ENCODE measurements at regions not wholly inside any gene's neighbourhood (a gene's known extent, or its start where the extent isn't known, plus 50 kb on each side); places are given as distances from the start of the nearest gene placed in this dataset.
A peak's percentile ranks its signal among the peaks of the same experiment; 100 is the strongest.
"Not testable (repeated sequence)": the region's sequence is repeated elsewhere in the genome, so short reads cannot be mapped to it uniquely, and the experiment has no call there.

GRCh38 chrX:138925330-138925729 is 213.8 kb upstream of the FGF13 start:
- H3K9me3 ChIP-seq (replicated peaks; ENCODE audit: low read length), result no peaks in the 10 kb centered on the region
- H3K4me2 ChIP-seq (ENCODE audit: low read length), result peak overlapping the region; percentile 31
- peaks cover 13% of the 10 kb centered on the region for H3K4me1 ChIP-seq (ENCODE audit: control insufficient read depth, insufficient read depth, low read length)
- H3K36me3 ChIP-seq (ENCODE audit: insufficient read depth, low read length), result no peaks in the 10 kb centered on the region
- H3K9ac ChIP-seq (ENCODE audit: low read depth, low read length), result no peak overlapping the region
- H3K4me3 ChIP-seq (ENCODE audit: low read length), result no peak overlapping the region
- no peaks in the 10 kb centered on the region for H3K27me3 ChIP-seq (ENCODE audit: control insufficient read depth, insufficient read depth, low read length)

- H3K9ac ChIP-seq (ENCODE audit: low read depth, low read length), result no peak overlapping the region
- H3K36me3 ChIP-seq (ENCODE audit: insufficient read depth, low read length), result no peaks in the 10 kb centered on the region
- no peaks in the 10 kb centered on the region for H3K27me3 ChIP-seq (ENCODE audit: control insufficient read depth, insufficient read depth, low read length)
- H3K4me3 ChIP-seq (ENCODE audit: low read length), result no peak overlapping the region
- no peaks in the 10 kb centered on the region for H3K9me3 ChIP-seq (replicated peaks; ENCODE audit: low read length)
- H3K4me2 ChIP-seq (ENCODE audit: low read length), result no peak overlapping the region
- peaks cover 13% of the 10 kb centered on the region for H3K4me1 ChIP-seq (ENCODE audit: control insufficient read depth, insufficient read depth, low read length)
Observed at GRCh38 chrX:138923805-138924204, 212.3 kb upstream of the FGF13 start.

- peaks cover 25% of the 10 kb centered on the region for H3K4me1 ChIP-seq (ENCODE audit: control insufficient read depth, insufficient read depth, low read length)
- H3K4me3 ChIP-seq (ENCODE audit: low read length), result no peak overlapping the region
- H3K36me3 ChIP-seq (ENCODE audit: insufficient read depth, low read length), result no peaks in the 10 kb centered on the region
- H3K4me2 ChIP-seq (ENCODE audit: low read length), result no peak overlapping the region
- H3K9ac ChIP-seq (ENCODE audit: low read depth, low read length), result no peak overlapping the region
- H3K27me3 ChIP-seq (ENCODE audit: control insufficient read depth, insufficient read depth, low read length), result no peaks in the 10 kb centered on the region
- no peaks in the 10 kb centered on the region for H3K9me3 ChIP-seq (replicated peaks; ENCODE audit: low read length)
Observed at GRCh38 chrX:138921031-138921430, 209.5 kb upstream of the FGF13 start.

- H3K27me3 ChIP-seq (ENCODE audit: control insufficient read depth, insufficient read depth, low read length), result no peaks in the 10 kb centered on the region
- no peak overlapping the region for H3K9ac ChIP-seq (ENCODE audit: low read depth, low read length)
- H3K4me1 ChIP-seq (ENCODE audit: control insufficient read depth, insufficient read depth, low read length), result peaks cover 12% of the 10 kb centered on the region
- H3K4me3 ChIP-seq (ENCODE audit: low read length), result no peak overlapping the region
- no peaks in the 10 kb centered on the region for H3K36me3 ChIP-seq (ENCODE audit: insufficient read depth, low read length)
- H3K9me3 ChIP-seq (replicated peaks; ENCODE audit: low read length), result no peaks in the 10 kb centered on the region
- peak overlapping the region; percentile 4 for H3K4me2 ChIP-seq (ENCODE audit: low read length)
Observed at GRCh38 chrX:138917781-138918180, 206.3 kb upstream of the FGF13 start.

GRCh38 chrX:138914767-138915166 is 203.2 kb upstream of the FGF13 start:
- Histone ChIP-seq H3K36me3 (ENCODE audit: insufficient read depth, low read length) (no peaks in the 10 kb centered on the region), H3K4me2 (ENCODE audit: low read length) (no peak overlapping the region), H3K4me3 (ENCODE audit: low read length) (no peak overlapping the region), H3K9ac (ENCODE audit: low read depth, low read length) (no peak overlapping the region), H3K4me1 (ENCODE audit: control insufficient read depth, insufficient read depth, low read length) (peaks cover 12% of the 10 kb centered on the region), H3K27me3 (ENCODE audit: control insufficient read depth, insufficient read depth, low read length) (no peaks in the 10 kb centered on the region), H3K9me3 (replicated peaks; ENCODE audit: low read length) (no peaks in the 10 kb centered on the region)

GRCh38 chrX:138908577-138908976 is 197.1 kb upstream of the FGF13 start:
- no peaks in the 10 kb centered on the region for H3K36me3 ChIP-seq (ENCODE audit: insufficient read depth, low read length)
- no peaks in the 10 kb centered on the region for H3K9me3 ChIP-seq (replicated peaks; ENCODE audit: low read length)
- H3K9ac ChIP-seq (ENCODE audit: low read depth, low read length), result no peak overlapping the region
- H3K4me2 ChIP-seq (ENCODE audit: low read length), result no peak overlapping the region
- no peak overlapping the region for H3K4me3 ChIP-seq (ENCODE audit: low read length)
- no peaks in the 10 kb centered on the region for H3K27me3 ChIP-seq (ENCODE audit: control insufficient read depth, insufficient read depth, low read length)
- H3K4me1 ChIP-seq (ENCODE audit: control insufficient read depth, insufficient read depth, low read length), result no peaks in the 10 kb centered on the region

- Histone ChIP-seq H3K36me3 (ENCODE audit: insufficient read depth, low read length) (no peaks in the 10 kb centered on the region), H3K4me2 (ENCODE audit: low read length) (no peak overlapping the region), H3K4me1 (ENCODE audit: control insufficient read depth, insufficient read depth, low read length) (no peaks in the 10 kb centered on the region), H3K27me3 (ENCODE audit: control insufficient read depth, insufficient read depth, low read length) (no peaks in the 10 kb centered on the region), H3K9me3 (replicated peaks; ENCODE audit: low read length) (no peaks in the 10 kb centered on the region), H3K9ac (ENCODE audit: low read depth, low read length) (no peak overlapping the region), H3K4me3 (ENCODE audit: low read length) (no peak overlapping the region)
Observed at GRCh38 chrX:138897621-138898492, 186.3 kb upstream of the FGF13 start.

GRCh38 chrX:138890491-138890890 is 179.0 kb upstream of the FGF13 start:
- H3K27me3 ChIP-seq (ENCODE audit: control insufficient read depth, insufficient read depth, low read length), result no peaks in the 10 kb centered on the region
- no peak overlapping the region for H3K9ac ChIP-seq (ENCODE audit: low read depth, low read length)
- no peaks in the 10 kb centered on the region for H3K36me3 ChIP-seq (ENCODE audit: insufficient read depth, low read length)
- H3K4me2 ChIP-seq (ENCODE audit: low read length), result no peak overlapping the region
- no peaks in the 10 kb centered on the region for H3K9me3 ChIP-seq (replicated peaks; ENCODE audit: low read length)
- H3K4me1 ChIP-seq (ENCODE audit: control insufficient read depth, insufficient read depth, low read length), result no peaks in the 10 kb centered on the region
- H3K4me3 ChIP-seq (ENCODE audit: low read length), result no peak overlapping the region

GRCh38 chrX:138889149-138889548 is 177.6 kb upstream of the FGF13 start:
- Histone ChIP-seq H3K4me1 (ENCODE audit: control insufficient read depth, insufficient read depth, low read length) (no peaks in the 10 kb centered on the region), H3K4me3 (ENCODE audit: low read length) (no peak overlapping the region), H3K9ac (ENCODE audit: low read depth, low read length) (no peak overlapping the region), H3K9me3 (replicated peaks; ENCODE audit: low read length) (no peaks in the 10 kb centered on the region), H3K27me3 (ENCODE audit: control insufficient read depth, insufficient read depth, low read length) (no peaks in the 10 kb centered on the region), H3K4me2 (ENCODE audit: low read length) (no peak overlapping the region), H3K36me3 (ENCODE audit: insufficient read depth, low read length) (no peaks in the 10 kb centered on the region)

GRCh38 chrX:138886769-138887168 is 175.3 kb upstream of the FGF13 start:
- Histone ChIP-seq H3K4me1 (ENCODE audit: control insufficient read depth, insufficient read depth, low read length) (no peaks in the 10 kb centered on the region), H3K9ac (ENCODE audit: low read depth, low read length) (no peak overlapping the region), H3K27me3 (ENCODE audit: control insufficient read depth, insufficient read depth, low read length) (no peaks in the 10 kb centered on the region), H3K4me3 (ENCODE audit: low read length) (no peak overlapping the region), H3K36me3 (ENCODE audit: insufficient read depth, low read length) (no peaks in the 10 kb centered on the region), H3K9me3 (replicated peaks; ENCODE audit: low read length) (no peaks in the 10 kb centered on the region), H3K4me2 (ENCODE audit: low read length) (no peak overlapping the region)

- Histone ChIP-seq H3K9ac (ENCODE audit: low read depth, low read length) (no peak overlapping the region), H3K9me3 (replicated peaks; ENCODE audit: low read length) (no peaks in the 10 kb centered on the region), H3K27me3 (ENCODE audit: control insufficient read depth, insufficient read depth, low read length) (no peaks in the 10 kb centered on the region)
Observed at GRCh38 chrX:138885886-138886285, 174.4 kb upstream of the FGF13 start.

GRCh38 chrX:138880293-138880692 is 168.8 kb upstream of the FGF13 start:
- not testable (repeated sequence) for H3K4me2 ChIP-seq (ENCODE audit: low read length); H3K27me3 ChIP-seq (ENCODE audit: control insufficient read depth, insufficient read depth, low read length); H3K36me3 ChIP-seq (ENCODE audit: insufficient read depth, low read length); H3K9me3 ChIP-seq (replicated peaks; ENCODE audit: low read length); H3K4me1 ChIP-seq (ENCODE audit: control insufficient read depth, insufficient read depth, low read length); H3K9ac ChIP-seq (ENCODE audit: low read depth, low read length); H3K4me3 ChIP-seq (ENCODE audit: low read length)

More at GRCh38 chrX:138885886-138886285, 174.4 kb upstream of the FGF13 start:
- Histone ChIP-seq H3K4me2 (ENCODE audit: low read length) (no peak overlapping the region), H3K4me3 (ENCODE audit: low read length) (no peak overlapping the region), H3K4me1 (ENCODE audit: control insufficient read depth, insufficient read depth, low read length) (no peaks in the 10 kb centered on the region), H3K36me3 (ENCODE audit: insufficient read depth, low read length) (no peaks in the 10 kb centered on the region)
